CD1c-positive myeloid dendritic cell (primary cell): ENCODE measurements at regions not wholly inside any gene's neighbourhood (a gene's known extent, or its start where the extent isn't known, plus 50 kb on each side); places are given as distances from the start of the nearest gene placed in this dataset.

Source experiments
- DNase-seq: peaks from one replicate; pipeline ENCODE4 v3.0.0-alpha.2; 2016; ENCODE audit errors: extremely low spot score

DNA sequence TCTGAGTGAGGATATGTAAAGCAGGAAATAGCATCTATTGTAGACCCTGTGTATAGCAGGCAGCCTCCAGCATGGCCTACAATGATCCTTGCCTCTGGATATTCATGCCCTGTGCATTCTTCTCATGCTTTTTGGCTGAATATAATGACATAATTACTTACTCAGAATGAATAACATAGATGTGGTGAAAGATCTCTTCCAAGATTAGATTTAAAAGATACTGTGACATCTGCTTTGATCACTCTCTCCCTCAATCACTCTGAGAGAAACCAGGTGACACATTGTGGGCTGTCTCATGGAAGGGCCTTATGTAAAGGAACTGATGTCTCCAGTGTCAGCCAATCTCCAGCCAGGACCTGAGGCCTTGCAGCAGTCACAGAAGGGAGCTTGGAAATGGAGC lies 376.7 kb downstream of the DNAH5 start:
- no peak for DNase-seq

DNA sequence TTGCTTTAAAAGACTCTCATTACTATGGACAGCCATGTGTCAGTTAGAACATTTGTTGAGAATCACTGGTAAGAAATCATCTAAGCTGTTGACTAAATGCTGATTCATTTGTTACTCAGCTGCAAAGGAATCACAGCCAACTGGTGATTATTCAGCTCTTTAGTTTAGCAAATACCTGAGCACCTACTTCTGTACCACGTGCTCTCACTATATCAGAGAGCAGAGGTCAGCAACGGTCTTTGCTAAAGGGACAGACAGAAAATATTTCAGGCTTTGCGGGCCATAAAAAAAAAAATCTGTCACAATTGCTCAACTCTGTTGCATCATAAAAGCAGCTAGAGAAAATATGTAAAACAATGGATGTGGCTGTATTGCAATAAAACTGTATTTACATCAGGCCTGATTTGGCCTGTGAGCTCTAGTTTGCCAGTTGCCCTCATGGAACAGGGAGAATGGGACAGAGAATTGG lies 377.6 kb downstream of the DNAH5 start:
- DNase-seq = no peak

DNA sequence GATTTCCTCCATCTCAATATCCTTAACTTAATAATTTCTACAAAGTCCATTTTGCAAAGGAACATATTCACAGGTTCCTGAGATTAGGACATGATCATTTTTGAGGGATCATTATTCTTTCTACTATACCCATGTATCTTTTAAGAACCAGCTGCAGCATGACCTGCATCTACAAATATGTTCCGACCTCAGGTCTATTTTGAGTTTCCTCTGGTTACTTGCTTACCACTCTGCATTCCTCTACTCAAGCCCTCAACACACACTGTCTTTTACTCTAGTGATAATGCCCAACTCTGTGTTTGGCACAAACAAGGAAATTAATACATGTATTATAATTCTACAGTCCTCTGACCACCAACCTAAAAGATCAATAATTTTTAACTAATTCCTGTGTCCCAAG lies 386.1 kb downstream of the DNAH5 start:
- no peak for DNase-seq

DNA sequence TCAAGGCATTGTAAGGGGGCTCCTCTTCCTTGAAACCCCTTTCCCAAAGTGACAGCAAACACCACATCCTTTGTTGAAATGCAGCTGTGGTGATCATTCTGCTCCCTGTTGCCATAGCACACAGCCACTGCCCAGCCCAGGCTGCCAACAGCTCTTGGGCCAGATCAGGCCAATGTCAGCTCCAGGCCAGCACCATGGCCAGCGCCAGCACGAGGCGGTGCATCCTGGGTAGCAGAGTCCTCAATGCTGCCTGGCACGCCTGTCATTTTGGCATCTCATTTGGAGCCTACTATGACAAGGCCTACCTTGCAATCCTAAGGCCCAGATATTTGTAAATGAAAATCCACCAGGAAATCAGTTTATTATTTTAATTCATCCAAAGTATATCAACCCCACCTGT lies 390.6 kb downstream of the DNAH5 start:
- no peak for DNase-seq

DNA sequence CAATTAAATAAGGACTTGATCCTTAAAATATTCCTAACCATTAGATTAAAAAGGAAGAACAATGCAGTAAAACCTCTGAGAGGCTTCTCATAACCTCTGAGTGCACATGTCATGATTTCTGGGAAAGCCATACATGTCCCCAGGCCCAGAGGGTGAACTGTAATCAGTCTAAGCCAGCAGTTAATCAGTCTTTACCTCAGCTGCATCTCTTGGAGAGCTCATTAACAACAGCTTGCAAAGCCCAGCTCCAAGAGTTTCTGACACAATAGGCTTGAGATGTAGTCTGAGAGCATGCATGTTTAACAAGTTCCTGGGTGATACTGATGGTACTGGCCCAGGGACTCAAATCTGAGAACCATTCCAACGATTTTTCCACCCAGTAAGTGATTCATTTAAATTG lies 392.1 kb downstream of the DNAH5 start:
- DNase-seq = no peak

DNA sequence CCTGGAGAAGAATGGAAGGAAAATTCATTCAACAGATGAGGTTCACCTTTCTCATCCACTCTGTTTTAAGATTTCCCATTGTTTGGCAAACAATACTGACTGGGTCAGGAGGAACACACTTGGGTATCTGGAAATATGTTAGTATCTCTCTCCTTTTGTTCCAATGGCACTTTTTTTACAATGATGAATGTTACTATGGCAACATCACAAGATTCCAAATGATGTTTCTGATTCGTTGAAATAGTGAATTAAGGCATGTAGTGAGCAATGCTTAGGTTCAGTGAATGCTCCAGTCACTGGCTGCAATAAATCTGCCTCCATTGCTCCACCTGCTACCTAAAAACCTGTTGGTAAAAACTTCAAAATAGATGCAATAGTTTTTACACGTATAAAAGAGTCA lies 392.8 kb downstream of the DNAH5 start:
- no peak for DNase-seq

DNA sequence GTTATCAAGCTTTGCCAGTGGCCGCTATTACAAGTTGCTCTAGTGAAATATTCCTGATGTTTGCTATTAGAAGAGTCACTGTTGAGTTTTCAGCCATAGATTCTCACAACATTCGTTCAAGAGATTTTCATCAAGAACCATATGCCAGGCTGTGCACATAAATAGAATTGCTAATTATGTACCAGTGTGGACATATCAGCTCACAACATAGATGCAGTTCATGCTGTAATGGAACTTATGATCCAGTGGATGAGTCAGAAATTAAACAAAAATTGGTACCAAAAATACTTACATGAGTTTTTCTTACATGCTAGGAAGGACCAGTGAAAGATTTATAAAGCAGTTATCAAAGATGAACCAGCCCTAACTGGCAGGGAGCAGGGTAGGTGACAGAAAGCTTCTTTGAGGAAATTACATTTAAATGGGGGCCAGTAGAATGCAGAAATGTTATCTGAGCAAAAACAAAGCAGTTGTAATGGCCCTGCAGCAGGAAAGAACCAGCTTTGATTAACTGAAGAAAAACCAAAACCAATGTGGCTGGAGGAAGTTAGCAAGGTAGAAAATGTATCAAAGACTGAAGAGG lies 404.2 kb downstream of the DNAH5 start:
- DNase-seq = no peak

DNA sequence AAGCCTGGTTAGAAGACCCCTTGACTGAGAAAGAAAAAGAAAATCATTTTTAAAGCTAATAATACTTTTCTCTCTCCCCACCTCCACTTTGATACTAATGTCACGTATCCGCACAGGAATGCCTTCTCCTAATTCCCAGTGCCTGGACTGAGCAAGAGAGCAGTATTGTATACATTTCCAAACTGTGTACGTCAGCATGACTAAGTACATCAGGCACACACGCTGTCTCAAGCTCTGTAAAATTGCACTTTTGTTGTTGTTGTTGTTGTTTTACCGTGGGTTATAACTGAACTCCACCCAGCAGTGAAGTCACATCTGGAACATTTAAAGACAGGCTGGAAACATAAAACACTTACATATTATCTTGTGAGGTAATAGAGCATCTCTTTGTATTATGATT lies 407.6 kb downstream of the DNAH5 start:
- DNase-seq = no peak

DNA sequence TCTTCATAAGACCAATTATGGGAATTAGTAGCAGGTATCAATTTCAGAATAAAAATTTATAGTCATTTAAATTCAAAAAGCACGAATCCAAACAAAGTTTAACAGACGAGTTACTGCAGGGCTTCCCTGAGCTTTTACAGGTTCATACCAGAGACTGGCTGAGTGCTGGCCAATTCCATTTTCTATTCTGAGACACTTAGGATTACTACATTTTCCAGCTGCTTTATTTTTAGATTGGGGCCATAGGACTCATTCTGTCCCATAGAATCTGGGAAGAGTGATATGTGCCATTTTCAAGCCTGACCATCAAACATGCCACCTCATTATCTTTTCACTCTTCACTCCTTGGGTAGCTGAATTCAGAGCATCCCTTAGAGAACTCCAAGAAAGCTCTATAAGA lies 410.7 kb downstream of the DNAH5 start:
- no peak for DNase-seq

DNA sequence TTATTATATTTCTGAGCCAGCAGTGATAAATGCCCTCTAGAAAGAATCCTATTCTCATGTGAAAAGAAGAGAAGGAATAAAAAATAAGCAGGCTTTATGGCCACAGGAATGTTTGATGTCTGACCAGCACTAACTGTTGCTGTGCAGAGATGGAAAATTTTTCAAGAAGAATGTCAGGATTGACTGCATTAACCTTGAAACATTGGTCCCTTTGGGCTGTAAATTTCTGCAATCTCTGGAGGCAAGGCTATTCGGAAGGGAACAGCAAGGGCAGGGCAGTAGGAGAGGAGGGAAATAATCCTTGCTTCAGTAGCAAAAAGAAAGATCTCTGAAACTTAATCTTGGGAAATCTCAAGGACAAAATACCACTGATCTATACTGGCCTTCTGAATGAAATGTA lies 415.2 kb downstream of the DNAH5 start:
- no peak for DNase-seq

DNA sequence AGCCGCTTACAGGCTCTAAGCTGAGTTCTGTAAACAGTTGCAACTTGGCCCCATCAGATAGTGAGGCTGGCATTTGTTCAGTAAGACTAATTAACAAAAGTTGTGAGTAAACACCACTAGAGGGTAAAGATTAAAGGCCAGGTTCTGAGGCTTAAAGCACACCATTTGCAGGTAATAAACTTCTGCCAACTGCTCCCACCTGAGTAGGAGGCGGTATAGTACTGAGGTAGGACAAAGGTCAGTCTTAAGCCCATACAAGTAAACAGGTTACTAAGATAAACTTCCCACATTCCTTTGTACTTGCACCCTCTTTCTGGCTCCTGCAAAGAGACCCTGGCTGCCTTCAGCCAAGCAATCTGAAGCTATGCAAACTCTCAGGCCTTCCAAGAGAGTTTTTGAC lies 419.6 kb downstream of the DNAH5 start:
- DNase-seq = no peak

DNA sequence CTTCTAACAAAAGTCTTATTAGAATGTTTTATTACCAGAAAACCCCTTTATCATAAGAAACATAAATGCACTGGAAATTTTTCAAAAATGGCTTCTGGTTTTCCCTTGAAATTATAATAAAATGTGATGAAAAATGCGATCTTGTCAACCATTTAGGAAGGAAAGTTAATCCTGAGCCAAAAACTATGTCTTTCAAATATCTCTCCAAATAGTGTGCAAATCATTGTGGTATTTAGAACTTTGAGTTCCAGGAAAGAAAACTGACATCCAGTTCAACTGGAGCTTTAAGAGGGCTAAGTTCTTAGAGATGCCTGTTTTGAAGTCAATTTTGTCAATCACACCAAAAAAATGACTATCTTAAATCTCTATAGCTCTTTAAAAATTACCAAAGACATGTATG lies 425.4 kb downstream of the DNAH5 start:
- DNase-seq = no peak

DNA sequence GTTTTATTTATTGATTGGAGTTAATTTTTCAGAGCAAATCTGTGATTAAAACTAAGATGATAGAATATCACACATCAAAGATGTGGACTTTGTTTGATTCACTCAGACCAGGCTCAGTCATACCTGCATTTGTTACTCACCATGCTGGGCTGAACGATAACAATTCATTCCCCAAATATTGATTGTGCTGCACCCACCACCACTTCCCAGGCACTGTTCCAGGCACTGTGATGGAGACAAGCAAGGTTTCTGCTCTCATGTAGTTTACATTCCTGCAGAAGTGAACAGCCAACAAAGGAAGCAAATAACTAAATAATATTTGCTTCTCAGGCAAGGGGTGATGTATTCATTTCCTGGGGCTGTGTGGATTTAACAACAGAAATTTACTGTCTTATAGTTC lies 428.3 kb downstream of the DNAH5 start:
- no peak for DNase-seq

DNA sequence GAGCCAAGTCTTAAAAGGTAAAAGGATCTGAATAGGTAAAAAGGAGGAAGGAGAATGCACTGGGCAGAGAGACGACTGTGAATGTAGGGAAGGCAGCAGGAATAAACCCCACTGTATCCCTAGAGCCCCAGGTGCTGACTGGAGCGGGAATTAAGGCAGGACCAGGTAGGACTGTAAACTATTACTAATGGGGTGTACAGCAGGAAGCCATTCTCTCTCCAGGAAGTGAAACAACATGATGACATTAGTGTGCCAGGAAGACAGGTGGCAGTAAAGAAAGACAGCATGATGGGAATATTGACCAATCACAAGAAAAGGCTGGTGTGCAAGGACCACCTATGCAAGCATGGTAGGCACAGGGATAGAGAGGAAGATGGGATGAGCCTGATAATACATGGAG lies 433.0 kb downstream of the DNAH5 start:
- no peak for DNase-seq

DNA sequence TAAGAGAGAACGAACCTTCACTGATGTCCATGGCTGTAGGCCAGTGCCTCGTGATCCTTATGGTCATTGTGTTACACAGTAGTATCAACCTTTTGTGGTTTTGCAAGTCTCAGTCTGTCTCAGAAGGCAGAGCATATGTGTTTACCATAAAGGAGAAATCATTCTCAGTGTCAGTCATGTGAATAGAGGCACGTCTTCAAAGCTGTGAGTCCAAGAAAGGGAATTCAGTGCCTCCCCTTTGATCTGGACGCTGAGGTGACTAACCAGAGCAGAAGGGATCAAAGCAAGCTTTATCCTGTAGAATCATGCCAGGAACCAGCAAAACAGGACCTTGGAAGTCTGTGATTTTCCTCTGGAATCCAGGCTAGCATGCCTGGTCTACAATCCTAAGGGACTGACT lies 433.9 kb downstream of the DNAH5 start:
- DNase-seq = no peak

DNA sequence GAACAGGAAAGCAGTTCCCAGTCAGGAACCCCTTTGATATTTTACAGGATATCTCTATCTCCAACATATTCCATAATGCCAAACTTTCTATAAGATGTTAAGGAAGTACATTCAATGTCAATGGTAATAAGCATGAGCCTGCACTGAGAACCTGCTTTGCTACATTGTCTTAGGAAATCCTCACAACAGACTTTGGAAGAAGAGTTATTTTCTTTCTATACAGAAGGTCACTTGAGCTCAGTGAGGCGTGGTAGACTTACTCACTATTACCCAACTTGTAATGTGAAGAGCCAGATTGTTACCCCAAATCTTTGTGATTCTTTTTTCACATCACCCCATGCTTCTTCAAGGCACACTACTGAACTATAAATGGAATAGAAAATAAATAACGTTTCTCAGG lies 435.9 kb downstream of the DNAH5 start:
- DNase-seq = no peak

DNA sequence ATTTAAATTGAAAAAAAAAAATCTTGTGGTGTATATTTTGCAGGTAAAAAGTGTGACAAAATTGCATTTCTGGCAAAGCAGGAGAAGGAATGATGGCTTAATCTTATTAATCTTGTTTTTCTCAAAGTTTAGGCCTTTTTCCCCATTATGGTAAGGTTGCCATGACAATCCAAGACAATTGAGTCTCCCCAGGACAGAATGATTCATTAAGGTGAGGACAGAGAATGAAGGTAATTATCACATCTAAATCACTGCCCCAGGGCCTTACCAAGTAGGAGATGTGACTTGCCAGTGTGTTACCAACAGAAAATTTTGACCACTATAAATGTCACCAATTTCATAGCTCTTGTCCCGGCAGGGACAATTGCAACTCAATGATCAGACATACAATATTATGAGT lies 439.2 kb downstream of the DNAH5 start:
- DNase-seq = no peak

DNA sequence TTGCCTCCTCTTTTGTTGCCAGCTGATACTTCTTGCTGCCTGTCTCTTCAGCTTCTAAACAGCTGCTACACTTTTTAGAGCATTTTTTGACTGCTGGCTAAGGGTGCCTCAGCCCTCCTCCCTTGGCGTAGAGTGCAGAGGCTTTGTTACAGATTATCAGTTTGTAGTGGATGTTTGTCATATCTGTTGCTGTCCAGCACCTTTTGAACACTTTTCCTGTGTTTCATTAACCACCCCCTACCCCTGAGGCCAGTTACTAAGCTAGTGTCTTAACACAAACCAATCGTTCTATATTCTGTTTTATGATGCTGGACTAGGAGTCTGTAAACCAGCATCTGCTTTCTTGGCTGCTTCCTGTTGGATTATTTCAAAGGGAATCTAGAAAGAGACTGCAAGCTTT lies 441.5 kb downstream of the DNAH5 start:
- no peak for DNase-seq

DNA sequence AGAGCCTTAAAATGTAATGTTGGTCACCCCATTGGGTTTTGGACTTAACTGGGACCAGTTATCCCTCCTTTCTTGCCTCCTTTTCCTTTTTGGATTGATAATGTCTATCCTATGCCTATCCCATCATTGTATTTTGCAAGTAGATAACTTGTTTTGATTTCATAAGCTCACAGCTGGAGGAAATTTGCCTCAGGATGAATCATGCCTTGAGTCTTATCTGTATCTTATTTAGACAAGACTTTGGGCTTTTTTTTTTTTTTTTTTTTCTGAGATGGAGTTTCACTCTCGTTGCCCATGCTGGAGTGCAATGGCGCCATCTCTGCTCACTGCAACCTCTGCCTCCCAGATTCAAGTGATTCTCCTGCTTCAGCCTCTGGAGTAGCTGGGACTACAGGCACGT lies 443.3 kb downstream of the DNAH5 start:
- DNase-seq = no peak

DNA sequence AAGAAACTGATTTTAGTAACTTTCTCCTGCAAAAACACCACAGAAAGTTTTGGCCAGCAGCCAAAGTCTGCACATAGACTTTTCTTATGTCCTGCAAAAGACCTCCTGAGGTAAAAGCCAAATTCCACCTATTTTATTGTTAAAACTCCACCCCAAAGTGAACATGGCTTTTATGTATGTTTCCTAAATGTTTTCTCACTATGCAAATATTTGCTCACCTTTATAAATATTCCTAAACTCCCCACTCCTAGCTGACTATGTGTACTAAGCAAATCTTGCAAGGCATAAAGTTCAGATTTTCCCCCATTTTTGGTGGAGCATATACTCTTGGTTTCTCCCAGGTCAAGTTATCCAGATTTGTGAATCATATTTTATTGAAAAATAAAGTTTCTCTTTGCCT lies 446.2 kb downstream of the DNAH5 start:
- DNase-seq = no peak

DNA sequence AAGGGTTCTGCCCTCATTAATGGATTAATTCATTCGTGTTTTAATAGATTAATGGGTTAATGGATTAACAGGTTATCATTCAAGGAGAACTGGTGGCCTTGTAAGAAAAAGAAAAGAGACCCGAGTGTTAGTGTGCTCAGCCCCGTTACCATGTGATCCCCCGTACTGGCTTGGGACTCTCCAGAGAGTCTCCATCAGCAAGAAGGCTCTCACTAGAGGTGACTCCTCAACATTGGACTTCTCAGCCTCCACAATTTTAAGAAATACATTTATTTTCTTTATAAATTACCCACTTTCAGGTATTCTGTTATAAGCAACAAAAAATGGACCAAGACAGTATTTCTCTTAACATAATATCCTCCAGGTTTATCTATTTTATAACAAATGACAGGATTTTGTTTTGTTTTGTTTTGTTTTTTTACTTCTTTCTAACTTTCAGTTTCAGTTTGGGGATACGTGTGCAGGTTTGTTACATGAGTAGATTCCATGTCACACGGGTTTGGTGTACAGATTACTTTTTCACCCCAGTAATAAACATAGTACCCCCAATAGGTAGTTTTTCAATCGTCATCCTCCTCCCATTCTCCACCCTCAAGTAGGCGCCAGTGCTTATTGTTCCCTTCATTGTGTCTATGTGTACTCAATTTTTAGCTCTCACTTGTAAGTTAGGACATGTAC lies 456.1 kb downstream of the DNAH5 start:
- DNase-seq = no peak

DNA sequence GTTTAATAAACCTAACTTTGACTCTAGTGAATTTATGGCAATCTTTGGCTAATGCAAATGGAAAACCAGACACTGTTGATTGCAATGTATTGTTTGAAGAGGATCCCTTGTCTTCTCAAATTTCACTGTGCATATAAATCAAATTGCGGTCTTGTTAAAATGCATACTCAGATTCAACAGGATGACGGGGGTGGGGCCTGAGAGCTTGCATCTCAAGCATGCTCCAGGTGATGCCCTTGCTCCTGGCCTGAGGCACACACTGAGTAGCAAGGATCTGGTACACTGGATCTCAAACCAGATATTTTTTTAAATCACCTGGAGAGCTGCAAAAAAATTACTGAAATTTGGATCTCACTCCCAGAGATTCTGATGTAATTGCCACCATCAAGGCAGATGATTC lies 463.7 kb downstream of the DNAH5 start:
- DNase-seq = no peak

DNA sequence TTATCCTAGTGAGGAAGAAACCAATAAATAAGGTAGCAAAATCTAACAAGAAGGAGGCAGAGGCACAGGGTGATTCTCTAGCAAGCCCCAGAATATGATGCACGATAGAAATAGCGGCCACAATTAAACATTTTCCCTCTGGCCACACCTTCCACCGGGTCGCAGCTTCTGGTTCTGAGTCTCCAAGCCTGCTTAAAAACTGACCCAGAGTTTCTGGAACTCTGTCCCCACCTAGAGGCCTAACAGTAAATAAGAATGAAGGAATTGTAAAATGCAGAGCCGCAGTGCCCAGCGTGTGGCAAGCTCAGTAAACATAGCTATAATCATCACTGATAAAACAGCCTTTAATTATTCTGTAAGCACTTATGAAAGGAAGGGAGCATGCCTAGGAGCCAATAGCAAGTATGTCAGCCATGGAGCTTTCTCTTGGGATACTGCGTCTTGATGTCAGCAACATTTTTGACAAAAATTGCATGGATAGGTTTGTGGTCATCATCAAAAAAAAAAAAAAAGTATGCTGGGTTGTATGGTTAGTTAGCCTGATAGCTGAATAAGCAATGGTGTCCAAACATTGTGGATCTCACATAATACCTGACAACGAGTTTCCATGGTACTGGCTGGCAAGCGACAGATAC lies 465.5 kb downstream of the DNAH5 start:
- peak; percentile 18 for DNase-seq
